ENCODE measurements at regions not wholly inside any gene's neighbourhood (a gene's known extent, or its start where the extent isn't known, plus 50 kb on each side); places are given as distances from the start of the nearest gene placed in this dataset.

DNA sequence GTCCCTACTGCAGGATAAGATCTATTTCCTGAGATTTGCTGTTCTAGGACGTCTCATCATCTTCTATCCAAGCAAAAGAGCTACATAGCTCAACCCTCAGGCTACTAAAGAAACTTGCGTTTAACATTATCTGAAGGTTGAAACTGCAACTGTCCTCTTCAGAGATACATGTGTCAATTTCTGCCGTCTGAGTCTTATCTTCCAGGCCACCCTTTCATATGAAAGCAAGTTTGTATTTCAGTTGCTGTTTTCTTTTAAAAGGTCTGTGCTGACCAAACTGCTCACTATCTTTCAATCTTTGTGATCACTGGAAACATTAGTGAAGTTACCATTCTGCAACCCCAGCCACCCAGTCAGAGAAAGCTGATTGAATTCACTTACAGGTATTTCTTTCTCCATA, 108.6 kb upstream of the RAB3GAP2 start:
- WGBS, 2 experiments (ENCODE audit: extremely low coverage in 1 of 2, insufficient coverage in 1 of 2, insufficient read length in 1 of 2, insufficient replicate concordance in 2 of 2, low coverage in 1 of 2, low lambda C conversion rate in 2 of 2, missing lambda C conversion rate in 1 of 2) = 89% methylated on average over 3 of the region's 3 CpGs; no CpG with 5 or more reads in 1 of the 2 experiments
- H2BK12ac ChIP-seq (ENCODE audit: low read depth, low read length) = no peak overlapping the region

More for the DNA sequence above, 108.6 kb upstream of the RAB3GAP2 start:
- H4K20me1 ChIP-seq (replicated peaks in 1 of 2; ENCODE audit: control insufficient read depth in 1 of 2, insufficient read depth in 2 of 2, low read length in 2 of 2) = no peaks in the 10 kb centered on the region
- ChIA-PET CTCF (ENCODE audit: partially characterized antibody) (interaction anchor here (0.9 to 5.8 kb wide), 4 partner anchors 10 to 132 kb away, joined by 3 to 49 read pairs (median 3); no protein-coding TSS in a partner anchor), POLR2A (ENCODE audit: partially characterized antibody) (no interaction called here)
- no peak overlapping the region for H2BK15ac ChIP-seq (ENCODE audit: low read length)
- H3K36me3 ChIP-seq (ENCODE audit: control insufficient read depth in 2 of 4, insufficient read depth in 4 of 4, low read length in 3 of 4) = no peaks in the 10 kb centered on the region
- H3K4ac ChIP-seq (replicated peaks; ENCODE audit: insufficient read length, low read depth, low read length) = no peak overlapping the region
- no peak for DNase-seq (ENCODE audit: low read depth in 1 of 2, low spot score in 2 of 2)
- no peak overlapping the region for H4K8ac ChIP-seq (ENCODE audit: extremely low read depth, insufficient read depth, low read length)
- H2AFZ ChIP-seq (ENCODE audit: low read length) = no peak overlapping the region
- H4K91ac ChIP-seq (replicated peaks; ENCODE audit: insufficient read length, low read length) = no peak overlapping the region
- H3K4me3 ChIP-seq (ENCODE audit: extremely low read depth in 1 of 4, insufficient read depth in 2 of 4, low read depth in 3 of 4, low read length in 4 of 4) = no peak overlapping the region
- H3K79me2 ChIP-seq (ENCODE audit: control insufficient read depth in 1 of 2, insufficient read depth in 2 of 2, low read length in 2 of 2) = no peaks in the 10 kb centered on the region
- no peak overlapping the region for H2BK20ac ChIP-seq (ENCODE audit: low read length)
- no peak overlapping the region for H2BK5ac ChIP-seq (ENCODE audit: low read depth, low read length)
- no peak overlapping the region for H3K4me2 ChIP-seq (ENCODE audit: insufficient read depth in 1 of 2, low read depth in 2 of 2, low read length in 2 of 2)
- H3K14ac ChIP-seq (ENCODE audit: insufficient read length) = no peak overlapping the region
- no peak overlapping the region for H3K56ac ChIP-seq (replicated peaks; ENCODE audit: insufficient read length, low read depth, low read length)
- H3K9ac ChIP-seq (replicated peaks in 1 of 4; ENCODE audit: extremely low read depth in 1 of 4, low read depth in 3 of 4, low read length in 3 of 4) = no peak overlapping the region
- H3K18ac ChIP-seq (ENCODE audit: extremely low read depth, low read length) = no peak overlapping the region
- H2BK120ac ChIP-seq (replicated peaks; ENCODE audit: low read depth, low read length) = no peak overlapping the region
- H3K4me1 ChIP-seq (replicated peaks in 1 of 4; ENCODE audit: control insufficient read depth in 3 of 4, insufficient read depth in 4 of 4, low read length in 3 of 4) = peaks cover 0 to 5% (median under 1%) of the 10 kb centered on the region in 4 experiments; a peak in 3 of 7 replicates
- H3K79me1 ChIP-seq (ENCODE audit: low read depth, low read length) = no peaks in the 10 kb centered on the region
- no peak overlapping the region for H4K5ac ChIP-seq (ENCODE audit: insufficient read length, low read depth, low read length)
- no peaks in the 10 kb centered on the region for H3K23me2 ChIP-seq (ENCODE audit: low read depth, low read length)
- H2AK5ac ChIP-seq (ENCODE audit: low read depth, low read length) = no peak overlapping the region
- no peaks in the 10 kb centered on the region for H3K9me3 ChIP-seq (ENCODE audit: insufficient read depth in 2 of 2, low read depth in 1 of 2, low read length in 1 of 2)
- no peak overlapping the region for H3K27ac ChIP-seq (ENCODE audit: low read depth, low read length)
- no peak overlapping the region for H3K23ac ChIP-seq (ENCODE audit: insufficient read length)
- FAIRE-seq = no peak
- TF ChIP-seq KDM4A (IDR thresholded peaks at IDR 0.05; ENCODE audit: low read depth, low read length, severe bottlenecking) (no peak), RBBP5 (IDR thresholded peaks at IDR 0.05; ENCODE audit: borderline replicate concordance, low read depth, low read length) (no peak), SP1 (IDR thresholded peaks at IDR 0.05; ENCODE audit: low read depth, low read length) (no peak), YY1 (IDR thresholded peaks at IDR 0.05; ENCODE audit: low read depth, low read length) (no peak), RXRA (IDR thresholded peaks at IDR 0.05; ENCODE audit: insufficient read depth, low read depth, low read length) (no peak), SP4 (IDR thresholded peaks at IDR 0.05; ENCODE audit: low read length) (no peak), BRCA1 (IDR thresholded peaks at IDR 0.05; ENCODE audit: low read depth, low read length) (no peak), RAD21 (IDR thresholded peaks at IDR 0.05 in 1 of 2, conservative IDR thresholded peaks at IDR 0.05 in 1 of 2; ENCODE audit: low read depth in 2 of 2, low read length in 2 of 2) (no peak), EP300 (IDR thresholded peaks at IDR 0.05; ENCODE audit: borderline replicate concordance in 1 of 2, low read depth in 2 of 2, low read length in 2 of 2) (no peak)
- H3K27me3 ChIP-seq (replicated peaks in 1 of 4; ENCODE audit: control insufficient read depth in 3 of 4, extremely low read depth in 1 of 4, insufficient read depth in 3 of 4, low read length in 3 of 4) = no peaks in the 10 kb centered on the region

Data from H1 (cell line).